ENCODE measurements at regions not wholly inside any gene's neighbourhood (a gene's known extent, or its start where the extent isn't known, plus 50 kb on each side); places are given as distances from the start of the nearest gene placed in this dataset.

DNA sequence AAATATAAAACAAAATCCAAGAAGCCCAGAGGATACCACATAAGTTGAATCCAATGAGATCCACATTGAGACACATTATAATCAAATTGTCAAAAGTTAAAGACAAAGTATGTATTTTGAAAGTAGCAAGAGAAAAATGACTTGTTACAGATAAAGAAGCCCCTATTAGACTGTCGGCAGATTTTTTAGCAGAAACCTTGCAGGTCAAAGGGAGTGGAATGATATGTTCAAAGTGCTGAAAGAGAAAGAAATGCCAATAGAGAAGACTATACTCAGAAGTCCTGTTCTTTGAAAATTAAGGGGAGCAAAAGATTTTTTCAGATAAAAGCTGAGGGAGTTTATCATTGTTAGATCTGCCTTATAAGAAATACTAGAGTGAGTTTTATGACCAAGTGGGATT is 148.9 kb upstream of the EPHA5 start:
- no peaks in the 10 kb centered on the region for H3K36me3 ChIP-seq
- H3K4me1 ChIP-seq, result no peaks in the 10 kb centered on the region
- no peaks in the 10 kb centered on the region for H3K27me3 ChIP-seq
- no peak overlapping the region for H3K4me3 ChIP-seq
- TF ChIP-seq POLR2A (IDR thresholded peaks at IDR 0.05), result no peak
- no peak overlapping the region for H3K27ac ChIP-seq
- no peak for DNase-seq
- no peaks in the 10 kb centered on the region for H3K9me3 ChIP-seq

- Histone ChIP-seq H3K27ac (no peak overlapping the region), H3K27me3 (no peaks in the 10 kb centered on the region), H3K9me3 (no peaks in the 10 kb centered on the region), H3K4me1 (no peaks in the 10 kb centered on the region), H3K36me3 (no peaks in the 10 kb centered on the region), H3K4me3 (no peak overlapping the region)
- TF ChIP-seq POLR2A (IDR thresholded peaks at IDR 0.05), result no peak
- TF ChIP-seq, protein P1, sequence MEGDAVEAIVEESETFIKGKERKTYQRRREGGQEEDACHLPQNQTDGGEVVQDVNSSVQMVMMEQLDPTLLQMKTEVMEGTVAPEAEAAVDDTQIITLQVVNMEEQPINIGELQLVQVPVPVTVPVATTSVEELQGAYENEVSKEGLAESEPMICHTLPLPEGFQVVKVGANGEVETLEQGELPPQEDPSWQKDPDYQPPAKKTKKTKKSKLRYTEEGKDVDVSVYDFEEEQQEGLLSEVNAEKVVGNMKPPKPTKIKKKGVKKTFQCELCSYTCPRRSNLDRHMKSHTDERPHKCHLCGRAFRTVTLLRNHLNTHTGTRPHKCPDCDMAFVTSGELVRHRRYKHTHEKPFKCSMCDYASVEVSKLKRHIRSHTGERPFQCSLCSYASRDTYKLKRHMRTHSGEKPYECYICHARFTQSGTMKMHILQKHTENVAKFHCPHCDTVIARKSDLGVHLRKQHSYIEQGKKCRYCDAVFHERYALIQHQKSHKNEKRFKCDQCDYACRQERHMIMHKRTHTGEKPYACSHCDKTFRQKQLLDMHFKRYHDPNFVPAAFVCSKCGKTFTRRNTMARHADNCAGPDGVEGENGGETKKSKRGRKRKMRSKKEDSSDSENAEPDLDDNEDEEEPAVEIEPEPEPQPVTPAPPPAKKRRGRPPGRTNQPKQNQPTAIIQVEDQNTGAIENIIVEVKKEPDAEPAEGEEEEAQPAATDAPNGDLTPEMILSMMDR (IDR thresholded peaks at IDR 0.05), result no peak
- DNase-seq, result no peak
Measured at GRCh38 chr4:65805936-65806335, 135.6 kb upstream of the EPHA5 start.

DNA sequence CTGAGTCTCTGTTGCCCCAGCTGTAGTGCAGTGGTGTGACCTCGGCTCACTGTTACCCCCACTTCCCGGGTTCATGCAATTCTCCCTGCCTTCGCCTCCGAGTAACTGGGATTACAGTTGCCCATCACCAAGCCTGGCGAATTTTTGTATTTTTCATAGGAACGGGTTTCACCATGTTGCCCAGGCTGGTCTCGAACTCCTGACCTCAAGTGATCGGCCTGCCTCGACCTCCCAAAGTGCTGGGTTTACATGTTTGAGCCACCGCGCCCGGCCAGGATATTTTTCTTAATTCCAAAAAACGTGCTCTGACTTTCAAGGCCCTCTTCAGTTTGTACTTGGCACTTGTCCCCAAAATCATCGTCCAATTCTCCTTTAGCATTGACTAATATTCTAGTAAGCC is 129.2 kb upstream of the EPHA5 start:
- TF ChIP-seq, protein P1 (IDR thresholded peaks at IDR 0.05), result no peak
- no peak for TF ChIP-seq POLR2A (IDR thresholded peaks at IDR 0.05)
- Histone ChIP-seq H3K27me3 (no peaks in the 10 kb centered on the region), H3K27ac (no peak overlapping the region), H3K9me3 (no peaks in the 10 kb centered on the region), H3K4me3 (no peak overlapping the region), H3K36me3 (no peaks in the 10 kb centered on the region), H3K4me1 (no peaks in the 10 kb centered on the region)
- DNase-seq, result no peak

DNA sequence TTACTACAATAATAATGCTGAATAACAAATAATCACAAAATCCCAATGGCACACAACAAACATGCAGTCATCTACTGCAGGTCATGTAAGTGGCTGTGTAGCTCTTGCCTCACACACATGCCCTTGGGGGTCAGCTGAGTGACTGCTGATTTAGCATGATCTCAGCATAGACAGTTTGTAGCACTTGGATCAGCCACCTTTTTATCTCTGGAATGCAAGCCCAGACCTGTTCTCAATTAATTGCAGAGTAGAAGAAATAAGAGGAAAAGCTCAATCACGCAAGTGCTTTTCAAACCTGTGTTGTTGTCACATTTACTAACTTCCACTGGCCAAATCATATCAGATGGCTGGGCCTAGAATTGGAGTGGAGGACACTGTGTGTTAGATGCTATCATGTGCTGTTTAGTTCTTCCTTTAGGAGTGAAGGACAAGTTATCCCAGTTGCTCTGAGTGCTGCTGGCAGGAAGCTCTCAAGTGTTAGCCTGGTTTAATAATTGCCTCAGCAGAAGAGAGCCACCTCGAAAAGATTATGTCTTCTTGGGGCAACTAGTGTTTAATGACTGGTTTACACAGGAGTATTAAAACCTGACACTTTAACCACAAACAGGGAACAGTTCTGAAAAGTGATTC is 128.3 kb upstream of the EPHA5 start:
- DNase-seq, result no peak
- TF ChIP-seq, protein P1 (IDR thresholded peaks at IDR 0.05), result no peak
- TF ChIP-seq POLR2A (IDR thresholded peaks at IDR 0.05), result no peak
- H3K27ac ChIP-seq, result no peak overlapping the region
- no peak overlapping the region for H3K4me3 ChIP-seq
- H3K27me3 ChIP-seq, result no peaks in the 10 kb centered on the region
- H3K4me1 ChIP-seq, result no peaks in the 10 kb centered on the region
- no peaks in the 10 kb centered on the region for H3K9me3 ChIP-seq
- no peaks in the 10 kb centered on the region for H3K36me3 ChIP-seq

- no peak for DNase-seq
- Histone ChIP-seq H3K9me3 (no peaks in the 10 kb centered on the region), H3K27me3 (no peaks in the 10 kb centered on the region), H3K4me3 (no peak overlapping the region), H3K36me3 (no peaks in the 10 kb centered on the region), H3K4me1 (no peaks in the 10 kb centered on the region), H3K27ac (no peak overlapping the region)
- no peak for TF ChIP-seq POLR2A (IDR thresholded peaks at IDR 0.05)
Measured at GRCh38 chr4:65791812-65792308, 121.6 kb upstream of the EPHA5 start.

- H3K4me1 ChIP-seq, result no peaks in the 10 kb centered on the region
- TF ChIP-seq POLR2A (IDR thresholded peaks at IDR 0.05), result no peak
- TF ChIP-seq, protein P1 (IDR thresholded peaks at IDR 0.05), result no peak
- no peaks in the 10 kb centered on the region for H3K36me3 ChIP-seq
- H3K27ac ChIP-seq, result no peak overlapping the region
- H3K9me3 ChIP-seq, result no peaks in the 10 kb centered on the region
- no peaks in the 10 kb centered on the region for H3K27me3 ChIP-seq
- H3K4me3 ChIP-seq, result no peak overlapping the region
- no peak for DNase-seq
Measured at GRCh38 chr4:65791111-65791811, 121.0 kb upstream of the EPHA5 start.
